Natural killer cell (primary cell): ENCODE measurements at regions not wholly inside any gene's neighbourhood (a gene's known extent, or its start where the extent isn't known, plus 50 kb on each side); places are given as distances from the start of the nearest gene placed in this dataset.

Experiments
- ATAC-seq, 3 donors: fragments of 150-1000 bp in 2 of 3; fragments of 200-7000 bp in 1 of 3; cut with Tn5 transposase; 1 replicate in 1 of 3; 2 replicates in 2 of 3; pipeline ENCODE4 v1.10.0; 2021; ENCODE audit warnings: mild to moderate bottlenecking in 2 of 3, moderate library complexity in 2 of 3
- DNase-seq, 2 donors: peaks; one replicate each; pipeline versions ENCODE4 v3.0.0 to v3.0.0-alpha.2; 2013 to 2021; ENCODE audit warnings: mixed read lengths in 1 of 2
- H3K27ac ChIP-seq: one replicate; pipeline ENCODE4 v1.5.1; 2013; ENCODE audit warnings: mild to moderate bottlenecking, low read length
- H3K27me3 ChIP-seq: one replicate; pipeline ENCODE4 v1.6.1; 2013; ENCODE audit warnings: low read length; ENCODE audit not compliant: control insufficient read depth, insufficient read depth
- H3K36me3 ChIP-seq: one replicate; pipeline ENCODE4 v1.6.1; 2013; ENCODE audit warnings: low read length; ENCODE audit not compliant: control insufficient read depth, insufficient read depth
- H3K4me1 ChIP-seq: one replicate; pipeline ENCODE4 v1.6.1; 2013; ENCODE audit warnings: low read length; ENCODE audit not compliant: control insufficient read depth, insufficient read depth
- H3K4me3 ChIP-seq: one replicate; pipeline ENCODE4 v1.5.1; 2013; ENCODE audit warnings: low read length
- H3K9me3 ChIP-seq: one replicate; pipeline ENCODE4 v1.6.1; 2013; ENCODE audit warnings: low read length; ENCODE audit not compliant: control insufficient read depth, insufficient read depth
- H3K27ac Mint-ChIP-seq, 2 donors: one replicate each; pipeline ENCODE4 v1.8.0; 2022; ENCODE audit warnings: mild to moderate bottlenecking in 2 of 2, mixed read lengths in 2 of 2, moderate library complexity in 1 of 2
- H3K27me3 Mint-ChIP-seq, 2 donors: one replicate each; pipeline ENCODE4 v1.8.0; 2022; ENCODE audit warnings: low read depth in 2 of 2, mixed read lengths in 2 of 2
- H3K36me3 Mint-ChIP-seq: one replicate; pipeline ENCODE4 v1.8.0; 2022; ENCODE audit warnings: mixed read lengths
- H3K4me1 Mint-ChIP-seq, 2 donors: one replicate each; pipeline ENCODE4 v1.8.0; 2022; ENCODE audit warnings: mixed read lengths in 2 of 2
- H3K4me3 Mint-ChIP-seq: one replicate; pipeline ENCODE4 v1.8.0; 2022; ENCODE audit warnings: mild to moderate bottlenecking, moderate library complexity, mixed read lengths
- H3K9me3 Mint-ChIP-seq, 2 donors: one replicate each; pipeline ENCODE4 v1.8.0; 2022; ENCODE audit warnings: mixed read lengths in 2 of 2
- CTCF ChIP-seq: fragments of 200-600 bp; IDR thresholded peaks from one replicate; pipeline ENCODE4 v1.8.0; 2022; ENCODE audit warnings: antibody characterized with exemption
- WGBS: methylation state at CpG from one replicate; pipeline ENCODE4 v1.1.7; 2013; ENCODE audit warnings: missing lambda C conversion rate; ENCODE audit not compliant: insufficient coverage; 5-methylcytosine and 5-hydroxymethylcytosine counted together
- intact Hi-C: fragments of 100-400 bp; cut with micrococcal nuclease; formaldehyde crosslinking; loops from one replicate; pipeline ENCODE4 v1.14.2; 2022

- peaks cover 8 to 9% of the 10 kb centered on the region in 2 donors for H3K9me3 Mint-ChIP-seq
- no peaks in the 10 kb centered on the region for H3K36me3 Mint-ChIP-seq
- no peaks in the 10 kb centered on the region for H3K4me1 Mint-ChIP-seq
- intact Hi-C loops = no loop called here
- Histone ChIP-seq H3K27me3 (no peaks in the 10 kb centered on the region), H3K36me3 (no peaks in the 10 kb centered on the region), H3K9me3 (no peaks in the 10 kb centered on the region), H3K4me1 (no peaks in the 10 kb centered on the region), H3K27ac (no peak overlapping the region), H3K4me3 (no peak overlapping the region)
- ATAC-seq (no peak), DNase-seq (no peak)
- H3K27me3 Mint-ChIP-seq = no peaks in the 10 kb centered on the region
- no peak for TF ChIP-seq CTCF
- H3K27ac Mint-ChIP-seq = no peak overlapping the region
- 93% methylated on average over 7 of the region's 7 CpGs for WGBS
- H3K4me3 Mint-ChIP-seq = no peak overlapping the region
Observed at GRCh38 chr18:67977067-67977616, 460.6 kb upstream of the DSEL start.

GRCh38 chr18:67973916-67974315 lies 457.4 kb upstream of the DSEL start:
- no peaks in the 10 kb centered on the region for H3K27me3 Mint-ChIP-seq
- Histone ChIP-seq H3K27ac (no peak overlapping the region), H3K9me3 (no peaks in the 10 kb centered on the region), H3K4me3 (no peak overlapping the region), H3K27me3 (no peaks in the 10 kb centered on the region), H3K36me3 (no peaks in the 10 kb centered on the region), H3K4me1 (no peaks in the 10 kb centered on the region)
- DNase-seq = no peak
- H3K27ac Mint-ChIP-seq = no peak overlapping the region
- no peak overlapping the region for H3K4me3 Mint-ChIP-seq
- ATAC-seq = no peak
- H3K4me1 Mint-ChIP-seq = no peaks in the 10 kb centered on the region
- intact Hi-C loops = no loop called here
- no peak for TF ChIP-seq CTCF
- no CpG with 5 or more reads among the region's 1 CpG for WGBS
- H3K9me3 Mint-ChIP-seq = peaks cover 12 to 14% of the 10 kb centered on the region in 2 donors
- no peaks in the 10 kb centered on the region for H3K36me3 Mint-ChIP-seq

GRCh38 chr18:67969458-67969857 lies 452.9 kb upstream of the DSEL start:
- Mint-ChIP-seq H3K36me3 (no peaks in the 10 kb centered on the region), H3K4me3 (no peak overlapping the region), H3K27ac (no peak overlapping the region), H3K9me3 (peaks cover 8 to 10% of the 10 kb centered on the region in 2 donors), H3K4me1 (no peaks in the 10 kb centered on the region), H3K27me3 (no peaks in the 10 kb centered on the region)
- intact Hi-C loops = no loop called here
- Histone ChIP-seq H3K27me3 (no peaks in the 10 kb centered on the region), H3K27ac (no peak overlapping the region), H3K4me1 (no peaks in the 10 kb centered on the region), H3K4me3 (no peak overlapping the region), H3K9me3 (no peaks in the 10 kb centered on the region), H3K36me3 (no peaks in the 10 kb centered on the region)
- DNase-seq = no peak
- no peak for ATAC-seq
- WGBS = 80% methylated on average over 1 of the region's 1 CpG
- no peak for TF ChIP-seq CTCF

- Mint-ChIP-seq H3K9me3 (peaks cover 8% of the 10 kb centered on the region in 2 donors), H3K27me3 (no peaks in the 10 kb centered on the region), H3K27ac (no peak overlapping the region), H3K36me3 (no peaks in the 10 kb centered on the region), H3K4me3 (no peak overlapping the region), H3K4me1 (no peaks in the 10 kb centered on the region)
- no CpG with 5 or more reads among the region's 1 CpG for WGBS
- intact Hi-C loops = no loop called here
- Histone ChIP-seq H3K27me3 (no peaks in the 10 kb centered on the region), H3K4me1 (no peaks in the 10 kb centered on the region), H3K27ac (no peak overlapping the region), H3K9me3 (no peaks in the 10 kb centered on the region), H3K4me3 (no peak overlapping the region), H3K36me3 (no peaks in the 10 kb centered on the region)
- TF ChIP-seq CTCF = no peak
- ATAC-seq (no peak), DNase-seq (no peak)
Observed at GRCh38 chr18:67966224-67966623, 449.7 kb upstream of the DSEL start.
